ENCODE measurements at regions not wholly inside any gene's neighbourhood (a gene's known extent, or its start where the extent isn't known, plus 50 kb on each side); places are given as distances from the start of the nearest gene placed in this dataset.

GRCh38 chr6:139920027-139920775, 545.8 kb upstream of the CITED2 start:
- no peak overlapping the region for H3K9ac ChIP-seq (ENCODE audit: low read length)
- no peak overlapping the region for H3K4me3 ChIP-seq (ENCODE audit: insufficient read depth, low read length, poor library complexity, severe bottlenecking)
- no peaks in the 10 kb centered on the region for H3K9me3 ChIP-seq (ENCODE audit: insufficient read depth, low read length)
- H3K4me2 ChIP-seq (ENCODE audit: low read depth, low read length, poor library complexity, severe bottlenecking): peak overlapping the region; percentile 27
- no peaks in the 10 kb centered on the region for H4K20me1 ChIP-seq (ENCODE audit: low read depth, low read length)
- no peaks in the 10 kb centered on the region for H3K36me3 ChIP-seq (ENCODE audit: low read length)
- TF ChIP-seq EZH2phosphoT487 (conservative IDR thresholded peaks at IDR 0.05; ENCODE audit: low read length) (no peak), CTCF (IDR thresholded peaks at IDR 0.05; ENCODE audit: insufficient read depth, low read length, poor library complexity, severe bottlenecking) (no peak)
- H3K27me3 ChIP-seq (ENCODE audit: low read length): no peaks in the 10 kb centered on the region
- no peak overlapping the region for H2AFZ ChIP-seq (ENCODE audit: low read depth, low read length, severe bottlenecking)
- no peaks in the 10 kb centered on the region for H3K9me2 ChIP-seq (replicated peaks; ENCODE audit: insufficient read depth, low read length)
- no peaks in the 10 kb centered on the region for H3F3A ChIP-seq (ENCODE audit: insufficient read depth)
- no peaks in the 10 kb centered on the region for H3K79me2 ChIP-seq (ENCODE audit: insufficient read depth, low read length)
- H3K27ac ChIP-seq (ENCODE audit: low read depth, low read length): no peak overlapping the region

- peak overlapping the region; percentile 27 for H3K4me2 ChIP-seq (ENCODE audit: low read depth, low read length, poor library complexity, severe bottlenecking)
- no peaks in the 10 kb centered on the region for H3K36me3 ChIP-seq (ENCODE audit: low read length)
- H3K9me3 ChIP-seq (ENCODE audit: insufficient read depth, low read length): no peaks in the 10 kb centered on the region
- no peak overlapping the region for H3K9ac ChIP-seq (ENCODE audit: low read length)
- no peak overlapping the region for H2AFZ ChIP-seq (ENCODE audit: low read depth, low read length, severe bottlenecking)
- H3K9me2 ChIP-seq (replicated peaks; ENCODE audit: insufficient read depth, low read length): no peaks in the 10 kb centered on the region
- H3F3A ChIP-seq (ENCODE audit: insufficient read depth): no peaks in the 10 kb centered on the region
- H3K27ac ChIP-seq (ENCODE audit: low read depth, low read length): no peak overlapping the region
- H3K27me3 ChIP-seq (ENCODE audit: low read length): no peaks in the 10 kb centered on the region
- no peak overlapping the region for H3K4me3 ChIP-seq (ENCODE audit: insufficient read depth, low read length, poor library complexity, severe bottlenecking)
- no peak for TF ChIP-seq EZH2phosphoT487 (conservative IDR thresholded peaks at IDR 0.05; ENCODE audit: low read length)
- no peak for TF ChIP-seq CTCF (IDR thresholded peaks at IDR 0.05; ENCODE audit: insufficient read depth, low read length, poor library complexity, severe bottlenecking)
- no peaks in the 10 kb centered on the region for H4K20me1 ChIP-seq (ENCODE audit: low read depth, low read length)
- no peaks in the 10 kb centered on the region for H3K79me2 ChIP-seq (ENCODE audit: insufficient read depth, low read length)
Observed at GRCh38 chr6:139919107-139920026, 544.9 kb upstream of the CITED2 start.

- H3K27me3 ChIP-seq (ENCODE audit: low read length): no peaks in the 10 kb centered on the region
- H3K79me2 ChIP-seq (ENCODE audit: insufficient read depth, low read length): no peaks in the 10 kb centered on the region
- no peaks in the 10 kb centered on the region for H4K20me1 ChIP-seq (ENCODE audit: low read depth, low read length)
- no peaks in the 10 kb centered on the region for H3K9me3 ChIP-seq (ENCODE audit: insufficient read depth, low read length)
- H3K4me2 ChIP-seq (ENCODE audit: low read depth, low read length, poor library complexity, severe bottlenecking): no peak overlapping the region
- H3K9me2 ChIP-seq (replicated peaks; ENCODE audit: insufficient read depth, low read length): no peaks in the 10 kb centered on the region
- no peaks in the 10 kb centered on the region for H3F3A ChIP-seq (ENCODE audit: insufficient read depth)
- H3K9ac ChIP-seq (ENCODE audit: low read length): no peak overlapping the region
- H3K4me3 ChIP-seq (ENCODE audit: insufficient read depth, low read length, poor library complexity, severe bottlenecking): no peak overlapping the region
- TF ChIP-seq EZH2phosphoT487 (conservative IDR thresholded peaks at IDR 0.05; ENCODE audit: low read length) (no peak), CTCF (IDR thresholded peaks at IDR 0.05; ENCODE audit: insufficient read depth, low read length, poor library complexity, severe bottlenecking) (no peak)
- H3K27ac ChIP-seq (ENCODE audit: low read depth, low read length): no peak overlapping the region
- no peaks in the 10 kb centered on the region for H3K36me3 ChIP-seq (ENCODE audit: low read length)
- H2AFZ ChIP-seq (ENCODE audit: low read depth, low read length, severe bottlenecking): no peak overlapping the region
Observed at GRCh38 chr6:139917951-139918630, 543.6 kb upstream of the CITED2 start.
